GM19238 (cell line): ENCODE measurements at regions not wholly inside any gene's neighbourhood (a gene's known extent, or its start where the extent isn't known, plus 50 kb on each side); places are given as distances from the start of the nearest gene placed in this dataset.
"Not testable (repeated sequence)": the region's sequence is repeated elsewhere in the genome, so short reads cannot be mapped to it uniquely, and the experiment has no call there.

Experiments used
- DNase-seq: peaks from one replicate; pipeline ENCODE4 v3.0.0; 2011; ENCODE audit warnings: low spot score; ENCODE audit not compliant: insufficient read length

- no peak for DNase-seq
Observed at GRCh38 chr18:56443166-56443907, 195.1 kb downstream of the TXNL1 start.

- not testable (repeated sequence) for DNase-seq
Observed at GRCh38 chr18:56438480-56438879, 199.9 kb downstream of the TXNL1 start.

- no peak for DNase-seq
Observed at GRCh38 chr18:56436651-56437050, 201.7 kb downstream of the TXNL1 start.

- no peak for DNase-seq
Observed at GRCh38 chr18:56433919-56434318, 204.5 kb downstream of the TXNL1 start.

- no peak for DNase-seq
Observed at GRCh38 chr18:56431551-56431950, 206.8 kb downstream of the TXNL1 start.

GRCh38 chr18:56423626-56424025, 214.8 kb downstream of the TXNL1 start:
- DNase-seq = no peak

GRCh38 chr18:56421647-56422046, 216.7 kb downstream of the TXNL1 start:
- no peak for DNase-seq

DNA sequence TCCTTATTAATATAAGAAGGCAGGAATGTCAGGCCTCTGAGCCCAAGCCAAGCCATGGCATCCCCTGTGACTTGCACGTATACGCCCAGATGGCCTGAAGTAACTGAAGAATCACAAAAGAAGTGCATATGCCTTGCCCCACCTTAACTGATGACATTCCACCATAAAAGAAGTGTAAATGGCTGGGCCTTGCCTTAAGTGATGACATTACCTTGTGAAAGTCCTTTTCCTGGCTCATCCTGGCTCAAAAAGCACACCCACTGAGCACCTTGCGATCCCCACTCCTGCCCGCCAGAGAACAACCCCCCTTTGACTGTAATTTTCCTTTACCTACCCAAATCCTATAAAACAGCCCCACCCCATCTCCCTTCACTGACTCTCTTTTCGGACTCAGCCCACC, 217.5 kb downstream of the TXNL1 start:
- not testable (repeated sequence) for DNase-seq

DNA sequence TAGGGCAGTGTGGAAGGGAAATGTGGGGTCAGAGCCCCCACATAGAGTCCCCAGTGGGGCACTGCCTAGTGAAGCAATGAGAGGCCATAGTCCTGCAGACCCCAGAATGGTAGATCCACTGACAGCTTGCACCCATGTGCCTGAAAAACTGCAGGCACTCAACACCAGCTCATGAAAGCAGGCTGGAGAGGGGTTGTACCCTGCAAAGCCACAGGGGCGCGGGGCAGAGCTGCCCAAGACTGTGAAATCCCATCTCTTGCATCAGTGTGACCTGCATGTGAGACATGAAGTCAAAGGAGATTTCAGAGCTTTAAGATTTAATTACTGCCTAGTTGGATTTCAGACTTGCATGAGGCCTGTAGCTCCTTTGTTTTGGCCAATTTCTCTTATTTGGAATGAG, 224.0 kb downstream of the TXNL1 start:
- DNase-seq = no peak

DNA sequence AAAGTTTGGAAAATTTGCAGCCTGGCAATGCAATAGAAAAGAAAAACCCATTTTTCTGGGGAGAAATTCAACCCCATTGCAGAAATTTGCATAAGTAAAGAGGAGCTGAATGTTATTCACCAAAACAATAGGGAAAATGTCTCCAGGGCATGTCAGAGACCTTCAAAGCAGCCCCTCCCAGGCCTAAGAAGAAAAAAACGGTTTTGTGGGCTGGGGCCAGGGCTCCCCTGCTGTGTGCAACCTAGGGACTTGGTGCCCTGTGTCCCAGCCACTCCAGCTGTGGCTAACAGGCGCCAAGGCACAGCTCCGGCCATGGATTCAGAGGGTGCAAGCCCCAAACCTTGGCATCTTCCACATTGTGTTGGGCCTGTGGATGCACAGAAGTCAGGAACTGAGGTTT, 224.5 kb downstream of the TXNL1 start:
- DNase-seq = no peak

- no peak for DNase-seq
Observed at GRCh38 chr18:56412951-56413350, 225.4 kb downstream of the TXNL1 start.

- DNase-seq = no peak
Observed at GRCh38 chr18:56409736-56410135, 228.7 kb downstream of the TXNL1 start.

GRCh38 chr18:56407646-56408180, 230.7 kb downstream of the TXNL1 start:
- no peak for DNase-seq

GRCh38 chr18:56402872-56403516, 235.4 kb downstream of the TXNL1 start:
- DNase-seq = no peak

DNA sequence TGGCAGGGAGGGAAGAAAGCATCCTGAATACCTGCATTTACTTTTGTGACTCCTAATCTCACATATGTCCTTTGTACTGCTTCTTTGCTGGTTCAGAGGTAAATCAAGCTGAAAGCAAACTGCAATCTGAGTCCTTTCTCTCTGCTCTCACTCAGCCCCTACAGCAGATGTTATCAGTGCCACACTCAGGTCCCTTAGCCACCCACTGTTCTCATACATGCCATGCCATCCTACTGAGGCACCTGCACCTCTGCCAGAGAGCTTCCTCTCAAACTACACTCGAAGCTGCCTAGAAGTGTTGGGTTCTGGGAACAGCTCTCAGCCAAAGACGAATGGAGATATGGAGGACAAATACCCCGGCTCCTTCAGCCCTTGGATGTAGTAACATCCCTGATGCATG, 244.5 kb downstream of the TXNL1 start:
- DNase-seq = no peak

- no peak for DNase-seq
Observed at GRCh38 chr18:56391931-56392590, 246.3 kb downstream of the TXNL1 start.

GRCh38 chr18:56390626-56391025, 247.8 kb downstream of the TXNL1 start:
- DNase-seq = no peak

DNA sequence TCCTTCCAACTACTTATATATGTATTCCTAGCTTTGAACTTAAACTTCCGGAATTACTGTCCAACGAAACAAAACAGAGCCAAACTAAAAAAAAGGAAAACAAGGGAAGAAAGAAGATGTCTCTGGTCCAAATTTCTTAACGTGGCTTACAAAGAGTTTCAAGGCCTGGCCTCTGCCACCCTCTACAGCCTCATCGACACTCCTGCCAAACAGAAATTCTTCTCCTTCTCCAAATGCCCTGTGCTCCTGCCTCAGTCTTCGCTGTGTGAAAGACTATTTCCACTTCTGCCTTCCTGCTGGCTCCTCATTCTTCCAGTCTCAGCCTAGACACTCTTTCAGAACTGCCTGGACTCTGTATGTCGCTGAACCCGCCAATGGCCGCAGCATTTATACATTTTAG, 249.2 kb downstream of the TXNL1 start:
- no peak for DNase-seq

DNA sequence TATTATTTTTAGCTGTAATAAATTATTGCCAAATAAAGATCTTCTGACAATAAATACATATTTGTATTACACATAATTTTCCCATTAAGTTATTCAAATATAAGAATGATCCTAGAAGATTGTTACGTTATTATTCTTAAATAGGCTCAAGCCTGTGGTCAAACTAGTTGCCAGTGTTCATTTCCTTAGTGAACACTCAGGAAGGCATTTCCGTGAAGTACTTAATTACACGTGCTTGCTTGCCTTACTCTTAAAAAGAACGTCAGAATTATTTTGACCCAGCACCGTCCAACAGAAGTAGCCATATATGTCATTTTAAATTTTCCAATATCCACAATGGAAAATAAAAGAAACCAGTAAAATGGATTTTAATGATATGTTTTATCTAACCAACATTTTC, 249.8 kb downstream of the TXNL1 start:
- DNase-seq = no peak

- DNase-seq = no peak
Observed at GRCh38 chr18:56386856-56387255, 251.5 kb downstream of the TXNL1 start.

DNA sequence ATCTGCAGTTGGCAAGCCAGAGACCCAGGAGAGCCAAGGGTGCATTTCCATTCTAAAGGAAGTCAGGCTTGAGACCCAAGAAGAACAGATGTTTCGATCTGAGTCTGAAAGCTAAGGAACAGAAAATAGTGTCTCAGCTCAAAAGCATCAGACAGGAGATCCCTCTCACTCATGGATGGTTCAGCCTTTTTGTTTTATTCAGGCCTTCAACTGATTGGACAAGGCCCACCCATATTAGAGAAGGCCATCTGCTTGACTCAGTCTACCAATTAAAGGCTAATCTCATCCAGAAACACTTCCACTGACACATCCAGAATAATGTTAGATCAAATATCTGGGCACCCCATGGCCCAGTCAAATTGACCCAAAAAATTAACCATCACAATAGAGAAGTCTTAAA, 255.0 kb downstream of the TXNL1 start:
- no peak for DNase-seq

DNA sequence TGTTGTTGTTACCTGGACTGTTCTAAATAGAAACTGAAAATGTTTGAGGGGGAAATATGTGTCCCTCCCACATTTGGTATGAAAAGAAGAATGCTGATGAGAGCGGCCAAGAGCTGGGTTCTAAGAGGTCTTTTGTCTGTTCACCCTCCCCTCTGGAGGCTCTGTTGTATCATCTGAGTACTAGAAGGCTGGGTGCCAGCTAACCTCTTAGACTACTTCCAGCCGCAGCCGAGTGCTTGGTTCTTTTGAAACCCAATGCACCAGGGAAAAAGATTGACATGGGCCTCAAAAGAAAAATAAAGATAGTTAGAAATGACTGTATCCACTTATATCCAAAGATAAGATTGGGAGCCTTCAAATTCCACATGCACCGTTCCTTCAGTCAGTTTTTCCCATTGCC, 255.9 kb downstream of the TXNL1 start:
- no peak for DNase-seq
